ENCODE measurements at regions not wholly inside any gene's neighbourhood (a gene's known extent, or its start where the extent isn't known, plus 50 kb on each side); places are given as distances from the start of the nearest gene placed in this dataset.

DNA sequence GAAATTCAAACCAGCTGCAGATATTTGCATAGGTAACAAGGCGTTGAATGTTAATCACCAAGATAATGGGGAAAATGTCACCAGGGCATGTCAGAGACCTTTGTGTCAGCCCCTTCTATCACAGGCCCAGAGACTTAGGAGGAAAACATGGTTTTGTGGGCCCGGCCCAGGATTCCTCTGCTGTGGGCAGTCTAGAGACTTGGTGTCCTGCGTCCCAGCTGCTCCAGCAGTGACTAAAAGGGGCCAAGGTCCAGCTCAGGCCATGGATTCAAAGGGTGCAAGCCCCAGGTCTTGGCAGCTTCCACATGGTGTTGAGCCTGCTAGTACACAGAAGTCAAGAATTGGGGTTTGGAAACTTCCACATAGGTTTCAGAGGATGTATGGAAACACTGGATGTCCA is 147.5 kb upstream of the ZWINT start:
- TF ChIP-seq CTCF (IDR thresholded peaks at IDR 0.05) (no peak), POLR2A (IDR thresholded peaks at IDR 0.05) (no peak)

All from stomach (tissue), 4 donors.